ENCODE measurements at regions not wholly inside any gene's neighbourhood (a gene's known extent, or its start where the extent isn't known, plus 50 kb on each side); places are given as distances from the start of the nearest gene placed in this dataset.

DNA sequence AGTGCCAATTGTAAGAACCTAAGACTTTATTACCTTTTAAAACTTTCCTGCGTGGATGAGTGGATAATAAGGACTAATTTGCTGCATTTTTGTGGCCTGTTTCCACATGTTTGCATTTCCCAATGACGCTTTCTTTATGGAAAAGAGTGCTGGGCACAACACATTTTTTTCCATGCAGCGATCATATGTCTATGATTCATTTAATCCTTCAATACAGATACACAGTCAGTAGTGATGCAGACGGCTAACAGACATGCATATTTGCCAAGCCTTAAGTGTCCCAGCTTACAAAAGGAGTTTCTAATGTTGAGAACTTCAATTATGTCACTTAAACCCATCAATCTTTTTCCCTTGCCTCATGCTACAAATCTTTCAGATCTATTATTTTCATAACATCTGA, 239.8 kb upstream of the PREP start:
- TF ChIP-seq, protein P1, sequence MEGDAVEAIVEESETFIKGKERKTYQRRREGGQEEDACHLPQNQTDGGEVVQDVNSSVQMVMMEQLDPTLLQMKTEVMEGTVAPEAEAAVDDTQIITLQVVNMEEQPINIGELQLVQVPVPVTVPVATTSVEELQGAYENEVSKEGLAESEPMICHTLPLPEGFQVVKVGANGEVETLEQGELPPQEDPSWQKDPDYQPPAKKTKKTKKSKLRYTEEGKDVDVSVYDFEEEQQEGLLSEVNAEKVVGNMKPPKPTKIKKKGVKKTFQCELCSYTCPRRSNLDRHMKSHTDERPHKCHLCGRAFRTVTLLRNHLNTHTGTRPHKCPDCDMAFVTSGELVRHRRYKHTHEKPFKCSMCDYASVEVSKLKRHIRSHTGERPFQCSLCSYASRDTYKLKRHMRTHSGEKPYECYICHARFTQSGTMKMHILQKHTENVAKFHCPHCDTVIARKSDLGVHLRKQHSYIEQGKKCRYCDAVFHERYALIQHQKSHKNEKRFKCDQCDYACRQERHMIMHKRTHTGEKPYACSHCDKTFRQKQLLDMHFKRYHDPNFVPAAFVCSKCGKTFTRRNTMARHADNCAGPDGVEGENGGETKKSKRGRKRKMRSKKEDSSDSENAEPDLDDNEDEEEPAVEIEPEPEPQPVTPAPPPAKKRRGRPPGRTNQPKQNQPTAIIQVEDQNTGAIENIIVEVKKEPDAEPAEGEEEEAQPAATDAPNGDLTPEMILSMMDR (conservative IDR thresholded peaks at IDR 0.05; ENCODE audit: low read depth): no peak
- CTCF ChIA-PET: no interaction called here
- DNase-seq (ENCODE audit: low spot score): peak; percentile 70
- POLR2A ChIA-PET (ENCODE audit: low non-redundant PET): no interaction called here
- H3K27ac ChIP-seq: no peak overlapping the region

DNA sequence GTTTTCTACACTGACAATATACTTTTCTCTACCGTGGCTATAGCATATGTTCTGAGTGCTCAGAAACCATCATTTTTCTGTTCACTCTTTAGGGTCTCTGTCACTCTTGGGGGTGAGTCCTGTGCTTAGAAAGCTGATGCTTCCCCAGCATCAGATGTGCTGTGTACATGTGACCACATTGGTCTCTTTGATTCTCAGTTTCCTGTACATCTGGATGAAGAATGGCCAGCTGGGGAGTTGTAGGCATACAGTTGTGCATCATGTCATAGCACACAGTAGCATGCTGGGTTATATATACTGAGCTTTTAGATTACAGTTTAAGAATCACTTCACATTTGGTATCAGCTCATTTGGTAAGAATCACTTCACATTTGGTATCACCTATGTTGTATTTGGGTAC, 238.6 kb upstream of the PREP start:
- ChIA-PET POLR2A (ENCODE audit: low non-redundant PET) (no interaction called here), CTCF (no interaction called here)
- TF ChIP-seq, protein P1 (conservative IDR thresholded peaks at IDR 0.05; ENCODE audit: low read depth): no peak
- no peak overlapping the region for H3K27ac ChIP-seq
- no peak for DNase-seq (ENCODE audit: low spot score)

DNA sequence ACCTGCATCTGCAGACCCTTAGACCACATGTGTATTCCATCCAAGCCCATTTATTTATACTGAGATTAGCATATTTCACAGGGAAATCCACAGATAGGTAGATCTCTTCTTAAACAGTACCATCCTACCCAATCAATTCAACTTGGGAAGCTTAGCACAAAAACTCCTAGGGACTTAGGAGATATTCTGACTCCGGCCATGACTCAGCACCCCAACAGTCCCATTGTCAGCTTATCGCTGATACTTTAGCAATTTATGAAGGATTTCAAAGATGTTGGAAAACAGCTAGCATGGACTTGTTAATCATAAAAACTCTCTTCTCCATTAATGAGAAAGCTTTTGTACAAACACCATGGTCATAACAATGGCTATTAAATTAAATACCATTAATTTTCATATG, 236.2 kb upstream of the PREP start:
- CTCF ChIA-PET: no interaction called here
- POLR2A ChIA-PET (ENCODE audit: low non-redundant PET): no interaction called here
- TF ChIP-seq, protein P1 (conservative IDR thresholded peaks at IDR 0.05; ENCODE audit: low read depth): no peak
- H3K27ac ChIP-seq: no peak overlapping the region
- DNase-seq (ENCODE audit: low spot score): no peak

DNA sequence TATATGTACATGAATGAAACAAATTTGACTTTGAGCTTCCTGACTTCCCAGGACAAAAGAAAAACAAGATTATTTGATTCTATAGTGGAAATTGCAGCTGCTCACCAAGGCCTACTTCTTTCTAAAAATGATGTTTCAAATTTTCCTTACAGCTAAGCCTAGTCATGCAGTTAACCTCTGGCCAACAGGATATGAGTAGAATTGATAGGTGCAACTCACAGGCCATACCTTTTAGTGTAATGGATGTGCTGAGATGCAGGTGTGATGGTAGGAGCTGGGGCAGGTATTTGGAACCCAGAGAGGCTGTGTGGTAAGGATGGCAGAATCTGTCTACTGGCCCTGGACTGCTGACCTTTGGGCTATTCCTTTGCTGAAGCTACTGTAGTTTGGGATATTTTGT, 230.9 kb upstream of the PREP start:
- H3K27ac ChIP-seq: no peak overlapping the region
- ChIA-PET CTCF (interaction anchor here (0.8 kb wide), 1 partner anchor 705 kb away, joined by 3 read pairs; no protein-coding TSS in a partner anchor), POLR2A (ENCODE audit: low non-redundant PET) (no interaction called here)
- TF ChIP-seq, protein P1 (conservative IDR thresholded peaks at IDR 0.05; ENCODE audit: low read depth): no peak
- no peak for DNase-seq (ENCODE audit: low spot score)

DNA sequence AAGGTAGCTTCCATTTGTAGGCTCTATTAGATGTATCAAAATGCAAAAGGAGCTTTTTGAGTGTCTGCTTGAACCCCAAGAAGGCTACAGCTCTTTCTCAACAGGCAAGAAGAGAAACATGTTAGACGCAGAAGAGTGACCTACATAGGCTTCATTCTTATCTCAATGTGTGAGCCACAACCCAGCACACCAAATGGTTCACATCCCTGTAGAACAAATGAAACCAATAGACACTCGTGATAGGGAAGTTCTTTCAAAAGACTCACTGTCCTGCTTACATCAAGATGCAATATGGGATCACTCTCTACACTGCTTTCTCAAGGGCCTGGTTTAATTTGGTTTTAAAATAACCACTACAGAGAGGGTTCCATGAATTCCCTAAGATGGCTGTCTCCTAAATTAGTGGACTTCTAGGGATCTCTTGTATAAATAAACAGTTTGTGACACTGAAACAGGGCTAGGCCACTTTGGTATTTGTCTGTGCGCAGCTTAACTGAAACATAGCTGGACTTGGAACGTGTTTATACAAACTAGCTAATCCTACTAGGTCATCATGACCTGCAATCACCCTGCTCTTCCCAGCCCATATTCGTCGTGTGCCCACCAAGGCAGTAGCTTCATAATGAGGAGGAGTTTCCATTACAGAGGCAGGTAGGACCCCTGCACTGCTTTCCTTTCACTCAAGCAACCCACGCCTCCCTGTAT, 225.4 kb upstream of the PREP start:
- no peak overlapping the region for H3K27ac ChIP-seq
- TF ChIP-seq, protein P1 (conservative IDR thresholded peaks at IDR 0.05; ENCODE audit: low read depth): no peak
- DNase-seq (ENCODE audit: low spot score): no peak
- ChIA-PET CTCF (interaction anchor here (0.7 to 0.9 kb wide), 2 partner anchors 159 to 255 kb away, joined by 3 read pairs; no protein-coding TSS in a partner anchor), POLR2A (ENCODE audit: low non-redundant PET) (no interaction called here)

DNA sequence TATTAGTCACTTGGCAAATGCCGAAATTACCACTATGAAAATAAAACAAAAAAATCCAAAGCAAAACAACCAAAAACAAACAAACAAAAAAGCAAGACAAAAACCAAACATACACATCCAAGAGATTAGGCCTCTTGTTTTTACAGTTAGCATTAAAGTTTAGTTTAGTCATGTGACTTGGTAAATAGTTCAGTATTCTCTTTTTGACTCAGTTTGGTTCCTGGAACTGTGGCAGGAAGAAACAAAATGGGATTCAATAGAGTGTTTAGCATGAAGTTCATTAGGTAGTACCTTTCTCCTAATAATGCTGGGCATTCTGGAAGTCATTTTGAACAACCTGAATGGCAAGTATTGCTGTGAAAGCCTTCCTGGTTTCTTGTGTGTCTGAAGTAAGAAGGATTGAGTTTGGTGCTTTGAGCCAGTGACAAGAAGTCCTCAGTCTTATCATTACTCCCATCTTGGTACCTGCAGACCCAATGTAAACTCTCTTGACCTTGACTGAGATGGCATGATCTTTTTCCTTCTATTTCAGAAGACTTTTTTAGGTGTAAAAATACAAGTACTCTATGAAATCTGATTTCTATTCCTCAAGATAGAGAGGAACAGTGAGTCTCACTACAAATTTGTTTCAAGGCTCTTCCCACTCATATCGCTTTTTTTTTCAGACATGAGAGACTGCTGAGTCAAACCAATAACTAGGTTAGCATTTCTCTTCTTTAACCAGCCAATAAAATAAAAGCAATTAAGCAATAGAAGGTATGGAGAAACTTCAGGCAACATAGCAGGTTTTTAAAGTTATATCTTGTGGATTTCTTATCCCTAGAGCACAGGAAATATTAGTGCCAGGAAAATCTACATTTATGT, 223.6 kb upstream of the PREP start:
- H3K27ac ChIP-seq: no peak overlapping the region
- CTCF ChIA-PET: no interaction called here
- TF ChIP-seq, protein P1 (conservative IDR thresholded peaks at IDR 0.05; ENCODE audit: low read depth): no peak
- POLR2A ChIA-PET (ENCODE audit: low non-redundant PET): no interaction called here
- no peak for DNase-seq (ENCODE audit: low spot score)
